ENCODE measurements at regions not wholly inside any gene's neighbourhood (a gene's known extent, or its start where the extent isn't known, plus 50 kb on each side); places are given as distances from the start of the nearest gene placed in this dataset.

DNA sequence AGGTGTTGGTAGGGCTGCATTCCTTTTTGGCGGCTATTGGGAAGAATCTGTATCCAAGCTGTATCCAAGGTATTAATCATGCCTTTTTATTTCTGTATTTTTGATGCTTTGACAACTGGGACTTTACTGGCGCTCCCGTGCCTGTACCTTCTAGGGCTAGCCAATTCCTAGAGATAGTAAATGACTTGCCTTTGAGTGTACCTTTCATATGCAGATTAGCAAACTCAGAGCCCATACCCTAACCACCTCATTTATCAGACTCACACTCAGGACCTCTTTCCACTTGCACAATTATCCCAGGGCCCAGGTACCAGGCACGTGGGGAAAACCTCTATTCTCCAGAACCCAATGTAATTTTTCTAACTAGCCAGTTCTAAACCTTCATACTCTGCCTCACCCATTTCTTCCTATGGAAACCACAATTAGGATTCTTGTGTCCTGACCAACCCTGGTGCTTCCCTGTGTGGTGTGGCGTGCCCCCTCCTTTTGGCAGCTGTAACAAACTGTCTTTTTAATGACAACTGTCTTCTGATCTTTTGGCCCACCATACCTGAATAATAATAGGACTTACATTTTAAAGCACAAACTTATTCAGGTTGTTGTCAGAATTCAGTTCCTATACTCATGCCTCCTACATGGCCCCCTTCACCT, 65.8 kb upstream of the PNPT1 start:
- no peaks in the 10 kb centered on the region for H3K36me3 ChIP-seq (ENCODE audit: control insufficient read depth, insufficient read depth, low read length)
- H3K27me3 ChIP-seq (replicated peaks; ENCODE audit: control insufficient read depth, insufficient read depth, low read length): no peaks in the 10 kb centered on the region
- TF ChIP-seq, protein P1, sequence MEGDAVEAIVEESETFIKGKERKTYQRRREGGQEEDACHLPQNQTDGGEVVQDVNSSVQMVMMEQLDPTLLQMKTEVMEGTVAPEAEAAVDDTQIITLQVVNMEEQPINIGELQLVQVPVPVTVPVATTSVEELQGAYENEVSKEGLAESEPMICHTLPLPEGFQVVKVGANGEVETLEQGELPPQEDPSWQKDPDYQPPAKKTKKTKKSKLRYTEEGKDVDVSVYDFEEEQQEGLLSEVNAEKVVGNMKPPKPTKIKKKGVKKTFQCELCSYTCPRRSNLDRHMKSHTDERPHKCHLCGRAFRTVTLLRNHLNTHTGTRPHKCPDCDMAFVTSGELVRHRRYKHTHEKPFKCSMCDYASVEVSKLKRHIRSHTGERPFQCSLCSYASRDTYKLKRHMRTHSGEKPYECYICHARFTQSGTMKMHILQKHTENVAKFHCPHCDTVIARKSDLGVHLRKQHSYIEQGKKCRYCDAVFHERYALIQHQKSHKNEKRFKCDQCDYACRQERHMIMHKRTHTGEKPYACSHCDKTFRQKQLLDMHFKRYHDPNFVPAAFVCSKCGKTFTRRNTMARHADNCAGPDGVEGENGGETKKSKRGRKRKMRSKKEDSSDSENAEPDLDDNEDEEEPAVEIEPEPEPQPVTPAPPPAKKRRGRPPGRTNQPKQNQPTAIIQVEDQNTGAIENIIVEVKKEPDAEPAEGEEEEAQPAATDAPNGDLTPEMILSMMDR (IDR thresholded peaks at IDR 0.05; ENCODE audit: insufficient read depth, low read length, poor library complexity, severe bottlenecking): no peak
- DNase-seq (ENCODE audit: extremely low read depth, insufficient read length): no peak
- H3K4me3 ChIP-seq (replicated peaks; ENCODE audit: low read depth, low read length): no peak overlapping the region

GRCh38 chr2:55751966-55752365, 58.3 kb upstream of the PNPT1 start:
- Histone ChIP-seq H3K36me3 (ENCODE audit: control insufficient read depth, insufficient read depth, low read length) (no peaks in the 10 kb centered on the region), H3K27me3 (replicated peaks; ENCODE audit: control insufficient read depth, insufficient read depth, low read length) (no peaks in the 10 kb centered on the region), H3K4me3 (replicated peaks; ENCODE audit: low read depth, low read length) (no peak overlapping the region)
- TF ChIP-seq, protein P1 (IDR thresholded peaks at IDR 0.05; ENCODE audit: insufficient read depth, low read length, poor library complexity, severe bottlenecking): no peak
- DNase-seq (ENCODE audit: extremely low read depth, insufficient read length): no peak

DNA sequence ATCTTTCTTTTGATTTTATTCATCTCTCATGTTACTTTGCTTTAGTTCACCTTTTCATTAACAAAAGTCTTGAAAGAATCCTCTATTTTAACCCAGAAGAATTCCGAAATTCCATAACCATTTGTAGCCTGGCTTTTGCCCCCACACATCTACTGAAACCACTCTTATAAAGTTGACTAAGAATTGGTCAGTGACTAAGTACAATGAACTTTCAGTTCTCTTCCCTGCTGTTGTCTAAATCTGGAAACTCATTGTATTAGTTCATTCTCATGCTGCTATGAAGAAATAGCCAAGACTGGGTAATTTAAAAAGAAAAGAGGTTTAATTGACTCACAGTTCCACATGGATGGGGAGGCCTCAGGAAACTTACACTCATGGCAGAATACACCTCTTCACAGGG, 49.9 kb upstream of the PNPT1 start:
- DNase-seq (ENCODE audit: extremely low read depth, insufficient read length): no peak
- Histone ChIP-seq H3K27me3 (replicated peaks; ENCODE audit: control insufficient read depth, insufficient read depth, low read length) (no peaks in the 10 kb centered on the region), H3K4me3 (replicated peaks; ENCODE audit: low read depth, low read length) (no peak overlapping the region), H3K36me3 (ENCODE audit: control insufficient read depth, insufficient read depth, low read length) (no peaks in the 10 kb centered on the region)
- TF ChIP-seq, protein P1 (IDR thresholded peaks at IDR 0.05; ENCODE audit: insufficient read depth, low read length, poor library complexity, severe bottlenecking): no peak

Data from GM06990 (cell line).